GM19023 (cell line): ENCODE measurements at regions not wholly inside any gene's neighbourhood (a gene's known extent, or its start where the extent isn't known, plus 50 kb on each side); places are given as distances from the start of the nearest gene placed in this dataset.
A peak's percentile ranks its signal among the peaks of the same experiment; 100 is the strongest.

Experiments used
- ATAC-seq: cut with Tn5 transposase; IDR thresholded peaks from one replicate; pipeline ENCODE4 v1.9.1; 2021; ENCODE audit warnings: mild to moderate bottlenecking, moderate library complexity; ENCODE audit not compliant: unreplicated experiment

- ATAC-seq: peak; percentile 80
Observed at GRCh38 chr13:32905063-32905863, 111.0 kb upstream of the KL start.

- ATAC-seq: no peak
Observed at GRCh38 chr13:32905864-32906180, 110.4 kb upstream of the KL start.

- ATAC-seq: no peak
Observed at GRCh38 chr13:32907211-32907610, 109.0 kb upstream of the KL start.

- no peak for ATAC-seq
Observed at GRCh38 chr13:32910530-32910929, 105.7 kb upstream of the KL start.

- peak; percentile 60 for ATAC-seq
Observed at GRCh38 chr13:32911506-32911905, 104.7 kb upstream of the KL start.

- ATAC-seq: no peak
Observed at GRCh38 chr13:32914686-32915085, 101.5 kb upstream of the KL start.

- no peak for ATAC-seq
Observed at GRCh38 chr13:32917504-32917903, 98.7 kb upstream of the KL start.

- ATAC-seq: no peak
Observed at GRCh38 chr13:32923725-32924124, 92.5 kb upstream of the KL start.

- no peak for ATAC-seq
Observed at GRCh38 chr13:32924886-32925285, 91.3 kb upstream of the KL start.

GRCh38 chr13:32925506-32925905, 90.7 kb upstream of the KL start:
- ATAC-seq: no peak

GRCh38 chr13:32932376-32932775, 83.8 kb upstream of the KL start:
- ATAC-seq: no peak

- no peak for ATAC-seq
Observed at GRCh38 chr13:32936716-32937115, 79.5 kb upstream of the KL start.

GRCh38 chr13:32938314-32938713, 77.9 kb upstream of the KL start:
- no peak for ATAC-seq

GRCh38 chr13:32938907-32939306, 77.3 kb upstream of the KL start:
- no peak for ATAC-seq

- ATAC-seq: no peak
Observed at GRCh38 chr13:32940601-32941000, 75.6 kb upstream of the KL start.

- no peak for ATAC-seq
Observed at GRCh38 chr13:32941368-32941767, 74.9 kb upstream of the KL start.

- no peak for ATAC-seq
Observed at GRCh38 chr13:32946558-32946957, 69.7 kb upstream of the KL start.

GRCh38 chr13:32947411-32948276, 68.6 kb upstream of the KL start:
- ATAC-seq: no peak

- no peak for ATAC-seq
Observed at GRCh38 chr13:32949820-32950219, 66.4 kb upstream of the KL start.

- no peak for ATAC-seq
Observed at GRCh38 chr13:32951580-32951979, 64.6 kb upstream of the KL start.

GRCh38 chr13:32955881-32956594, 60.2 kb upstream of the KL start:
- no peak for ATAC-seq

- ATAC-seq: no peak
Observed at GRCh38 chr13:32956595-32956933, 59.7 kb upstream of the KL start.
